Pancreas (tissue), 10 donors: ENCODE measurements at regions not wholly inside any gene's neighbourhood (a gene's known extent, or its start where the extent isn't known, plus 50 kb on each side); places are given as distances from the start of the nearest gene placed in this dataset.

ENCODE experiments used
- ATAC-seq, 4 donors: fragments of 200-7000 bp; cut with Tn5 transposase; one replicate each; pipeline versions ENCODE4 v1.8.0 to v1.9.1; 2020; ENCODE audit warnings: mild to moderate bottlenecking in 4 of 4, moderate library complexity in 4 of 4
- DNase-seq, 6 donors: peaks; one replicate each; pipeline ENCODE4 v3.0.0-alpha.2; 2020
- FAIRE-seq: peaks from 2 replicates; lab custom pipeline; 2012; peaks lifted over from hg19 to GRCh38; lab: Jason Lieb, UNC
- H3K27ac ChIP-seq, 4 donors: fragments of 200-600 bp; sonication (generic); 1 replicate in 3 of 4; 2 replicates in 1 of 4; pipeline versions ENCODE4 v1.5.0 to v1.8.0; 2020
- H3K27me3 ChIP-seq, 4 donors: fragments of 200-600 bp; one replicate each; pipeline ENCODE4 v1.8.0; 2021
- H3K36me3 ChIP-seq, 3 donors: fragments of 200-600 bp; sonication (generic) in 1 of 3; one replicate each; pipeline versions ENCODE4 v1.5.0 to v1.8.0; 2020 to 2021
- H3K4me1 ChIP-seq, 3 donors: fragments of 200-600 bp; one replicate each; pipeline ENCODE4 v1.8.0; 2021
- H3K4me3 ChIP-seq, 4 donors: fragments of 200-600 bp; sonication (generic) in 2 of 4; one replicate each; pipeline versions ENCODE4 v1.5.0 to v1.8.0; 2020 to 2021
- H3K9me3 ChIP-seq, 4 donors: fragments of 200-600 bp; one replicate each; pipeline ENCODE4 v1.8.0; 2021
- WGBS, 2 donors: extraction: QIAGEN DNeasy Blood & Tissue Kit; methylation state at CpG; one replicate each; pipeline ENCODE4 v1.1.7; 2013; 5-methylcytosine and 5-hydroxymethylcytosine counted together
- intact Hi-C, 3 donors: fragments of 100-400 bp; cut with DNase I; formaldehyde crosslinking; loops; one replicate each; pipeline versions ENCODE4 v1.11.1 to v1.14.2; 2022
- microRNA-seq, 2 donors: library from miRNA; unstranded; fragments of <30 nt; microRNA quantifications; one replicate each; pipeline versions ENCODE4 to v1.1.0, GENCODE V29; 2019 to 2020
- TF ChIP-seq, protein P1 (sequence below), 4 donors: fragments of 200-600 bp; sonication (generic) in 3 of 4; IDR thresholded peaks; one replicate each; pipeline versions ENCODE4 v1.5.0 to v1.8.0; 2021; ENCODE audit warnings: antibody characterized with exemption in 4 of 4
- donor health status: healthy with polysubstance abuse.
- donor health status: DM: no; HTN: no; CAD: no; lungs with moderate emphysema.
- donor health status: DM: no; HTN: no; CAD: no.
- donor health status: control.
- donor health status: control.
- donor health status: Bipolar disorder and iron deficiency.
- donor health status: DM: yes; HTN: yes; CAD: no.
- donor health status: DM: no; HTN: no; CAD: no.
- donor health status: DM: no; HTN: no; CAD: no.
- donor health status: DM: yes; HTN: yes; CAD: no.

DNA sequence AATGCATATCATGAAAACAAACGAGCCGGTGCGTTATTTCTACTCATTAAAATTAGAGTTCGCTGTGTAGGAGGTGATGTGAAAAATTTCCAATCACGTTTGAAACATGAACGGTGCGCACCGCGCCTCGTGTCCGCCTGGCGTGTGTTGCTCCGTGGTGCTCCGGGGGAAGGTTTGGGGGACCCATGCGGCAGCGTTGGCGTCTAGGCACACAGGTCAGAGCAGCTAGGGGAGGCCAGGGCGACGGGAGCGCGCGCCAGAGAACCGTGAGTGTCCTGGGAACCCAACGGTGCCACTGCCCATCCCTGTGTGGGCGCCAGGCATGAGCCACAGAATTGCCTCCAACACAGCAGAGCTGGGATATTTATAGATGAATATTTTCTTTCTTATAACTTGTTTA, 70.6 kb upstream of the ADARB2 start:
- DNase-seq (no peak), ATAC-seq (no peak), FAIRE-seq (no peak)
- 76 to 83% methylated on average over 25 of the region's 25 CpGs for WGBS, 2 donors
- no peak overlapping the region for H3K27ac ChIP-seq
- H3K27me3 ChIP-seq: no peaks in the 10 kb centered on the region
- TF ChIP-seq, protein P1, sequence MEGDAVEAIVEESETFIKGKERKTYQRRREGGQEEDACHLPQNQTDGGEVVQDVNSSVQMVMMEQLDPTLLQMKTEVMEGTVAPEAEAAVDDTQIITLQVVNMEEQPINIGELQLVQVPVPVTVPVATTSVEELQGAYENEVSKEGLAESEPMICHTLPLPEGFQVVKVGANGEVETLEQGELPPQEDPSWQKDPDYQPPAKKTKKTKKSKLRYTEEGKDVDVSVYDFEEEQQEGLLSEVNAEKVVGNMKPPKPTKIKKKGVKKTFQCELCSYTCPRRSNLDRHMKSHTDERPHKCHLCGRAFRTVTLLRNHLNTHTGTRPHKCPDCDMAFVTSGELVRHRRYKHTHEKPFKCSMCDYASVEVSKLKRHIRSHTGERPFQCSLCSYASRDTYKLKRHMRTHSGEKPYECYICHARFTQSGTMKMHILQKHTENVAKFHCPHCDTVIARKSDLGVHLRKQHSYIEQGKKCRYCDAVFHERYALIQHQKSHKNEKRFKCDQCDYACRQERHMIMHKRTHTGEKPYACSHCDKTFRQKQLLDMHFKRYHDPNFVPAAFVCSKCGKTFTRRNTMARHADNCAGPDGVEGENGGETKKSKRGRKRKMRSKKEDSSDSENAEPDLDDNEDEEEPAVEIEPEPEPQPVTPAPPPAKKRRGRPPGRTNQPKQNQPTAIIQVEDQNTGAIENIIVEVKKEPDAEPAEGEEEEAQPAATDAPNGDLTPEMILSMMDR (IDR thresholded peaks at IDR 0.05): no peak
- no peaks in the 10 kb centered on the region for H3K36me3 ChIP-seq
- intact Hi-C loops: no loop called here
- no peak overlapping the region for H3K4me3 ChIP-seq
- H3K4me1 ChIP-seq: no peaks in the 10 kb centered on the region
- H3K9me3 ChIP-seq: no peaks in the 10 kb centered on the region

DNA sequence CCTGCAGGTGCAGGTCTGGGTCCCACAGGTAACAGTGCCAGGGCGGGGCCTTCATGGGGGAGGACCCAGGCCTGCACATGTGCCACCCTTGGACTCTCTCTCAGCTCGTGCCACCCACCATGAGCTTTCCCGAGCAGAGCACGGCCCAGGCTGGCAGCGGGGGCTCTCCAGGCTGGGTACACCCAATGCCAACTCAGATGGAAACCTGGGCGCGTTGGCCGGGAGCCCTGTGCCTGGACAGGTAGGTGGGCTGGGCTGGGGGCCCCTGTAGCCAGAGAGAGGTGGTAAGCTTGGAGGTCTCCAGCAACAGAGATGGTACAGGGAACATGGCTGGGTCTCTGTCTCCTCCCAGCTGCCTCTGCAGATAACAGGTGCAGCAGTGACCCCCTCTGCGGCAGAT, 69.9 kb upstream of the ADARB2 start:
- WGBS, 2 donors: 72 to 83% methylated on average over 9 of the region's 9 CpGs

DNA sequence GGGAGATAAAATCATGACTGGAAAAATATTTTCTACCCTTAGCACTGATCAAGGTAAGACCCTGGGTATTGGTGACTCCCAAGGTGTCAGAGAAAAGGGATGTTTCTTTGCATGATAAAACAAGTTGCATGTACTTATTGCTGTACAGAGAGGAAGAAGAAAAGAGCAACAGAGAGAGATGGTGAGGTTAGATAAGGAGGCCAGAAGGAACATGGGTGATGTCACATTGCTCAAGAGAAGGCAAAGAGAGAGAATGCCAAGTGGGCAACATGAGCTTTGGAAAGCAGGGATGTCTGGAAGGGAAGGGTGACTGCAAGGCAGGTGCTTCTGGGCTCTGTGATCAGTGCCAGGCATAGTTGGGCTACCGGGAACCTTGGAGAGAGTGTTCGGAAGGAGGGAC, 65.1 kb upstream of the ADARB2 start:
- no peak for DNase-seq
- Histone ChIP-seq H3K36me3 (no peaks in the 10 kb centered on the region), H3K9me3 (no peaks in the 10 kb centered on the region), H3K4me3 (no peak overlapping the region), H3K27me3 (no peaks in the 10 kb centered on the region), H3K27ac (no peak overlapping the region), H3K4me1 (no peaks in the 10 kb centered on the region)
- FAIRE-seq: no peak
- no peak for ATAC-seq
- intact Hi-C loops: no loop called here
- WGBS, 2 donors: 77 to 88% methylated on average over 2 of the region's 2 CpGs
- TF ChIP-seq, protein P1 (IDR thresholded peaks at IDR 0.05): no peak

More for the DNA sequence above, 69.9 kb upstream of the ADARB2 start:
- TF ChIP-seq, protein P1 (IDR thresholded peaks at IDR 0.05): no peak
- Histone ChIP-seq H3K27ac (no peak overlapping the region), H3K4me3 (no peak overlapping the region), H3K36me3 (no peaks in the 10 kb centered on the region), H3K27me3 (no peaks in the 10 kb centered on the region), H3K4me1 (no peaks in the 10 kb centered on the region), H3K9me3 (no peaks in the 10 kb centered on the region)
- FAIRE-seq (no peak), DNase-seq (no peak), ATAC-seq (no peak)
- intact Hi-C loops: no loop called here

DNA sequence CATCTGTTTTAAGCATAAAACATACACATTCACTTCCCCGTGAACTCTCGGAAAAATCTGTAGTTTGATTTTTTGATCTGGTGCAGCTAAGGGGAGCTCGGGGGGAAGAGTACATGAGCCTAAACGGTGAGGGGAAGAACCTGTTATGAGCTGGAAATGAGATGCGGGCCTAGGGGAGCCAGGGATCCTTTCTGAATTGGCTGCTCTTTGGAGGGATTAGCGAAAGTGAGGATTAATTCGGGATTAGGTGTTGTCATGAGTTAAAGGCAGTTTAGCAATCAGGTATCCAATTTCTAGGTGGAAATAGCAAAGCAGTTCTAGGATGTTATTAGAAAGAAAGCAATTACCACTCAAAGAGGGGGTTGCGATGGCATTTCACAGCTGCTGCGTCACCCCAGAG, 51.1 kb upstream of the ADARB2 start:
- H3K27me3 ChIP-seq: no peaks in the 10 kb centered on the region
- no peak for FAIRE-seq
- no peaks in the 10 kb centered on the region for H3K9me3 ChIP-seq
- no peak overlapping the region for H3K27ac ChIP-seq
- H3K4me1 ChIP-seq: no peaks in the 10 kb centered on the region
- DNase-seq: no peak
- intact Hi-C loops: no loop called here
- ATAC-seq: no peak
- TF ChIP-seq, protein P1 (IDR thresholded peaks at IDR 0.05): no peak
- H3K4me3 ChIP-seq: no peak overlapping the region
- no peaks in the 10 kb centered on the region for H3K36me3 ChIP-seq
- WGBS, 2 donors: 63 to 70% methylated on average over 9 of the region's 9 CpGs

Small RNAs in the stretch of these regions (microRNA-seq; reads per million reads assigned to microRNA genes)
- gene MIR6072: 0 reads per million in 2 donors
